ENCODE measurements at regions not wholly inside any gene's neighbourhood (a gene's known extent, or its start where the extent isn't known, plus 50 kb on each side); places are given as distances from the start of the nearest gene placed in this dataset.

DNA sequence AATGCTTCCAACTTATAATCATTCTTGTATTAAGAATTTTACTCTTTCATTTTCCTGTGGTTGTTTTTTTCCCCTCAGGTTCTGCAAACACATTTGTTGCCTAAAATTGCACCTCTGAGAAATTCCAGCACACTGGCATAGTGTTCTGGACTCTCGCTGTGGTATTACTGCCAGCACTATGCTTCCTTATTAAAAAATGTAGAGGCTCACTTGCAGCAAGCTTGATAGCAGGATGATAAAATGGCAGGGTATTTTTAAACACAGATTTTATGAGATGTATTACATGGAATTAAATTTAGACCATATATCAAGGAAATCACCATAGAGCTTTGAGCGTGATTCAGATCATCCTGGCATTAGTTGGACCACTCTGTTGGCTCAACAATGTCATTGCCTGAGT is 416.7 kb upstream of the AKR1E2 start:
- TF ChIP-seq, protein P1, sequence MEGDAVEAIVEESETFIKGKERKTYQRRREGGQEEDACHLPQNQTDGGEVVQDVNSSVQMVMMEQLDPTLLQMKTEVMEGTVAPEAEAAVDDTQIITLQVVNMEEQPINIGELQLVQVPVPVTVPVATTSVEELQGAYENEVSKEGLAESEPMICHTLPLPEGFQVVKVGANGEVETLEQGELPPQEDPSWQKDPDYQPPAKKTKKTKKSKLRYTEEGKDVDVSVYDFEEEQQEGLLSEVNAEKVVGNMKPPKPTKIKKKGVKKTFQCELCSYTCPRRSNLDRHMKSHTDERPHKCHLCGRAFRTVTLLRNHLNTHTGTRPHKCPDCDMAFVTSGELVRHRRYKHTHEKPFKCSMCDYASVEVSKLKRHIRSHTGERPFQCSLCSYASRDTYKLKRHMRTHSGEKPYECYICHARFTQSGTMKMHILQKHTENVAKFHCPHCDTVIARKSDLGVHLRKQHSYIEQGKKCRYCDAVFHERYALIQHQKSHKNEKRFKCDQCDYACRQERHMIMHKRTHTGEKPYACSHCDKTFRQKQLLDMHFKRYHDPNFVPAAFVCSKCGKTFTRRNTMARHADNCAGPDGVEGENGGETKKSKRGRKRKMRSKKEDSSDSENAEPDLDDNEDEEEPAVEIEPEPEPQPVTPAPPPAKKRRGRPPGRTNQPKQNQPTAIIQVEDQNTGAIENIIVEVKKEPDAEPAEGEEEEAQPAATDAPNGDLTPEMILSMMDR (IDR thresholded peaks at IDR 0.05) = no peak
- TF ChIP-seq POLR2A (IDR thresholded peaks at IDR 0.05) = no peak
